ENCODE measurements at regions not wholly inside any gene's neighbourhood (a gene's known extent, or its start where the extent isn't known, plus 50 kb on each side); places are given as distances from the start of the nearest gene placed in this dataset.

DNA sequence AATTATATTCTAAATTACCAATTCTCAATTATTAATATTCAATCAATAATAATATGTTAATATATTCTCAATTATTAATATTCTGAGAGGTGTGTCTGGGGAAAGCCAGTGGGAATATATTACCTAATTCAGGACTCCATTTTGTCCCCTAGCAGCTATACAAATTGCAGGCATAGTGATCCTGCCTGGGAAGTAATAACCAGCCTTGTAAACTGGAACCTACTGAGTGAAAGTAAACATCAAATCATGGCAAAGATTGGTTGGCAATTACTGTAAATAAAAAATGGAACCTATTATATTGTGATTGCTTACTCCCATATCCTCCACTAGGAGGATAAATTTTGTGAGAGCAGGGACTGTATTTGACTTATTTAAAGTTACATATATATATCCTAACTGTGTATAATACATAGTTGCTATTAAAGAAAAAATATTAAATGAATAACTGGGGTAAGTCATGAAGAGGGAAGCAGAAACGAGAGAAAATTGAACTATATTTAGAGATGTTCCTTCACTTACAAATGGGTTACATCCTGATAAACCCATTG is 150.5 kb upstream of the ELL2 start:
- BruUV-seq (replicated peaks) = no TSS peak
- no peaks in the 10 kb centered on the region for H3K36me3 ChIP-seq (ENCODE audit: control insufficient read depth in 2 of 2, extremely low read depth in 1 of 2, insufficient read depth in 2 of 2, low read length in 2 of 2)
- POLR2A ChIA-PET = no interaction called here
- CTCF ChIA-PET = no interaction called here
- H3K27me3 ChIP-seq (ENCODE audit: control insufficient read depth in 2 of 2, insufficient read depth in 2 of 2, low read length in 2 of 2) = no peaks in the 10 kb centered on the region
- no peaks in the 10 kb centered on the region for H3K9me1 ChIP-seq (replicated peaks; ENCODE audit: control insufficient read depth, extremely low read depth, insufficient read depth, low read length)
- DNase-seq (ENCODE audit: low read depth, low spot score) (no peak), FAIRE-seq (no peak)
- no peaks in the 10 kb centered on the region for H4K20me1 ChIP-seq (replicated peaks; ENCODE audit: control insufficient read depth, extremely low read depth, insufficient read depth, low read length)
- H3K4me3 ChIP-seq (replicated peaks in 1 of 3; ENCODE audit: insufficient read depth in 1 of 3, low read depth in 1 of 3, low read length in 3 of 3) = no peak overlapping the region
- no peak overlapping the region for H3K27ac ChIP-seq (ENCODE audit: insufficient read depth, low read depth, low read length)
- H2AFZ ChIP-seq (ENCODE audit: low read depth, low read length) = no peak overlapping the region
- intact Hi-C loops (cut with micrococcal nuclease) (loop anchor here (10.0 kb wide), 1 partner anchor 223 kb away; no protein-coding TSS in a partner anchor), dilution Hi-C loops (cut with MboI; ENCODE audit: extremely low pct_ligation_motif_present, low sequenced_read_pairs) (no loop called here)
- H3K9me3 ChIP-seq (replicated peaks; ENCODE audit: control insufficient read depth, insufficient read depth, low read length) = no peaks in the 10 kb centered on the region
- H3K4me1 ChIP-seq (ENCODE audit: control insufficient read depth, extremely low read depth, insufficient read depth, low read length) = peaks cover 7% of the 10 kb centered on the region
- H3K4me2 ChIP-seq (ENCODE audit: insufficient read depth, low read length) = no peak overlapping the region
- no peak overlapping the region for H3K9ac ChIP-seq (replicated peaks; ENCODE audit: extremely low read depth, insufficient read depth, low read length)
- TF ChIP-seq, protein P1, sequence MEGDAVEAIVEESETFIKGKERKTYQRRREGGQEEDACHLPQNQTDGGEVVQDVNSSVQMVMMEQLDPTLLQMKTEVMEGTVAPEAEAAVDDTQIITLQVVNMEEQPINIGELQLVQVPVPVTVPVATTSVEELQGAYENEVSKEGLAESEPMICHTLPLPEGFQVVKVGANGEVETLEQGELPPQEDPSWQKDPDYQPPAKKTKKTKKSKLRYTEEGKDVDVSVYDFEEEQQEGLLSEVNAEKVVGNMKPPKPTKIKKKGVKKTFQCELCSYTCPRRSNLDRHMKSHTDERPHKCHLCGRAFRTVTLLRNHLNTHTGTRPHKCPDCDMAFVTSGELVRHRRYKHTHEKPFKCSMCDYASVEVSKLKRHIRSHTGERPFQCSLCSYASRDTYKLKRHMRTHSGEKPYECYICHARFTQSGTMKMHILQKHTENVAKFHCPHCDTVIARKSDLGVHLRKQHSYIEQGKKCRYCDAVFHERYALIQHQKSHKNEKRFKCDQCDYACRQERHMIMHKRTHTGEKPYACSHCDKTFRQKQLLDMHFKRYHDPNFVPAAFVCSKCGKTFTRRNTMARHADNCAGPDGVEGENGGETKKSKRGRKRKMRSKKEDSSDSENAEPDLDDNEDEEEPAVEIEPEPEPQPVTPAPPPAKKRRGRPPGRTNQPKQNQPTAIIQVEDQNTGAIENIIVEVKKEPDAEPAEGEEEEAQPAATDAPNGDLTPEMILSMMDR (IDR thresholded peaks at IDR 0.05; ENCODE audit: extremely low read depth in 1 of 2, insufficient read depth in 1 of 2, low read depth in 1 of 2, low read length in 2 of 2) = no peak
- TF ChIP-seq, protein P2, sequence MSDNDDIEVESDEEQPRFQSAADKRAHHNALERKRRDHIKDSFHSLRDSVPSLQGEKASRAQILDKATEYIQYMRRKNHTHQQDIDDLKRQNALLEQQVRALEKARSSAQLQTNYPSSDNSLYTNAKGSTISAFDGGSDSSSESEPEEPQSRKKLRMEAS (IDR thresholded peaks at IDR 0.05; ENCODE audit: insufficient read depth, insufficient read length) = no peak
- no peak for TF ChIP-seq JUN (IDR thresholded peaks at IDR 0.05; ENCODE audit: borderline replicate concordance, insufficient read depth, insufficient read length, low read depth)
- TF ChIP-seq EZH2 (IDR thresholded peaks at IDR 0.05; ENCODE audit: borderline replicate concordance, low read depth, low read length, severe bottlenecking) = no peak
- TF ChIP-seq POLR2A (IDR thresholded peaks at IDR 0.05; ENCODE audit: low read depth, low read length) = no peak
- no peak for TF ChIP-seq MYC (IDR thresholded peaks at IDR 0.05; ENCODE audit: low read depth, low read length)
- TF ChIP-seq POLR2AphosphoS5 (IDR thresholded peaks at IDR 0.05; ENCODE audit: insufficient read depth, low read depth, low read length) = no peak
- TF ChIP-seq FOS (IDR thresholded peaks at IDR 0.05; ENCODE audit: borderline replicate concordance, insufficient read depth, low read length) = no peak
- TF ChIP-seq GATA2 (IDR thresholded peaks at IDR 0.05; ENCODE audit: insufficient read depth, insufficient read length, low read depth, low read length) = no peak
- H3K79me2 ChIP-seq (ENCODE audit: control insufficient read depth, insufficient read depth, low read length) = no peaks in the 10 kb centered on the region
